Type B pancreatic cell (in vitro differentiated cells): ENCODE measurements at regions not wholly inside any gene's neighbourhood (a gene's known extent, or its start where the extent isn't known, plus 50 kb on each side); places are given as distances from the start of the nearest gene placed in this dataset.

ENCODE experiments used
- DNase-seq: peaks from one replicate; pipeline ENCODE4 v3.0.0; 2021; ENCODE audit warnings: mixed read lengths; ENCODE audit not compliant: unreplicated experiment; ENCODE audit errors: extremely low spot score
- H3K27ac Mint-ChIP-seq: 2 replicates; pipeline ENCODE4 v1.8.0; 2021; ENCODE audit warnings: mild to moderate bottlenecking, mixed read lengths
- H3K27me3 Mint-ChIP-seq: 2 replicates; pipeline ENCODE4 v1.8.0; 2021; ENCODE audit warnings: mixed read lengths
- H3K36me3 Mint-ChIP-seq: 2 replicates; pipeline ENCODE4 v1.8.0; 2021; ENCODE audit warnings: mixed read lengths
- H3K4me1 Mint-ChIP-seq: one replicate; pipeline ENCODE4 v1.8.0; 2021; ENCODE audit warnings: mixed read lengths; ENCODE audit not compliant: unreplicated experiment
- H3K4me3 Mint-ChIP-seq: 2 replicates; pipeline ENCODE4 v1.8.0; 2021; ENCODE audit warnings: mild to moderate bottlenecking, mixed read lengths
- H3K9me3 Mint-ChIP-seq: 2 replicates; pipeline ENCODE4 v1.8.0; 2021; ENCODE audit warnings: mixed read lengths
- TF ChIP-seq, protein P1 (sequence below): fragments of 200-600 bp; sonication (generic); conservative IDR thresholded peaks from 2 replicates; pipeline ENCODE4 v1.5.0; 2021; ENCODE audit warnings: antibody characterized with exemption, mild to moderate bottlenecking

DNA sequence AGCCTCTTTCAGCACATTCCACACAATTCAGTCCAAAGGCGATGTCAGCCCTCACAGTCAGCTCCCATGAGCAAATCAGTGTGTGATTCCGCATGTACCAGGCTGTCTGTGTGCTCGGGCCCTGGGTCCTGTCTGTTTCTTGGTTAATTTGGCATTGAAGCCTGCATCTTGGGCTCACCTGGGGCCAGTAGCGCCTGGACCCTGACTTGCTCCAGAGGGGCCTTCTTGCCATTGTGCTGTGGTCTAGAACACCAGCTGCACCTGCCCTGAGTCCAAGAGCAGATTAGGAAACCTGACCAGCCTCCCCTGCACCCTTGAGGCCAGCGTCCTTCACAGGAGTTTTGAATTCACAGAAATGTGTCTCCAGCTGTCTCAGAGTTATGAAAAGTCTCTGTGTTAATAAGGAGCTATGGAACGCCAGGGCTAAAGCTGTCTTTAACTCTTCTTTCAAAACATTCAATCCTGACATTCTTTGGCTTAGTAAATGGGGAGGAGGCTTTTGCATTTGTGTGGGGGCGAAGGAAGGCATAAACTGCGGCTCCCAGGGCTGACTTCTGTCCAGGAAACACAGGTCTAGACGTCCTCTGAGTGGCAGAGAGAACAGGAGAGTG is 102.2 kb downstream of the ARF6 start:
- no peak overlapping the region for H3K27ac Mint-ChIP-seq
- H3K36me3 Mint-ChIP-seq, result no peaks in the 10 kb centered on the region
- no peaks in the 10 kb centered on the region for H3K27me3 Mint-ChIP-seq
- H3K9me3 Mint-ChIP-seq, result no peaks in the 10 kb centered on the region
- H3K4me3 Mint-ChIP-seq, result no peak overlapping the region
- no peak for DNase-seq
- H3K4me1 Mint-ChIP-seq, result peaks cover 23% of the 10 kb centered on the region
- TF ChIP-seq, protein P1, sequence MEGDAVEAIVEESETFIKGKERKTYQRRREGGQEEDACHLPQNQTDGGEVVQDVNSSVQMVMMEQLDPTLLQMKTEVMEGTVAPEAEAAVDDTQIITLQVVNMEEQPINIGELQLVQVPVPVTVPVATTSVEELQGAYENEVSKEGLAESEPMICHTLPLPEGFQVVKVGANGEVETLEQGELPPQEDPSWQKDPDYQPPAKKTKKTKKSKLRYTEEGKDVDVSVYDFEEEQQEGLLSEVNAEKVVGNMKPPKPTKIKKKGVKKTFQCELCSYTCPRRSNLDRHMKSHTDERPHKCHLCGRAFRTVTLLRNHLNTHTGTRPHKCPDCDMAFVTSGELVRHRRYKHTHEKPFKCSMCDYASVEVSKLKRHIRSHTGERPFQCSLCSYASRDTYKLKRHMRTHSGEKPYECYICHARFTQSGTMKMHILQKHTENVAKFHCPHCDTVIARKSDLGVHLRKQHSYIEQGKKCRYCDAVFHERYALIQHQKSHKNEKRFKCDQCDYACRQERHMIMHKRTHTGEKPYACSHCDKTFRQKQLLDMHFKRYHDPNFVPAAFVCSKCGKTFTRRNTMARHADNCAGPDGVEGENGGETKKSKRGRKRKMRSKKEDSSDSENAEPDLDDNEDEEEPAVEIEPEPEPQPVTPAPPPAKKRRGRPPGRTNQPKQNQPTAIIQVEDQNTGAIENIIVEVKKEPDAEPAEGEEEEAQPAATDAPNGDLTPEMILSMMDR, result no peak

DNA sequence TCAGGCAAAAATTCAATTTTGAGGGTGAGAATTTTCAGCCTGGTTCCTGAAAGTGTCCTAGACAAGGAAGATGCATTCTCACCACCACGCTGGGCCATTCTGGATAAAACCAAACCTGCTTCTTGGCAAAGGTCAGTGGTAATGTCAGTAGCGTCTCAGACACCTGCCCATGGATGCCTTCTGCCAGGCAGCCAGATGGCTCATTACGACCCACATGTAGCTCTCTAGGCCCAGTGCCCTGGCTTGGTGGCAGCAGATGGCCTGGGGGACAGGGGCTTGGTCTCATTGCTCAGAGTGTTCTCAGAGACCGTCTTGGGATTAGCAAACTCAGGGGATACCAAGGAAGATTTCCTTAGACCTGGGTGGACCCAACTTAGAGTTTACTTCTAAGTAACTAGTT is 105.1 kb downstream of the ARF6 start:
- H3K4me1 Mint-ChIP-seq, result peaks cover 38% of the 10 kb centered on the region
- H3K27ac Mint-ChIP-seq, result peak overlapping the region; percentile 50
- no peaks in the 10 kb centered on the region for H3K36me3 Mint-ChIP-seq
- H3K27me3 Mint-ChIP-seq, result no peaks in the 10 kb centered on the region
- no peak for DNase-seq
- H3K4me3 Mint-ChIP-seq, result no peak overlapping the region
- TF ChIP-seq, protein P1, result no peak
- H3K9me3 Mint-ChIP-seq, result no peaks in the 10 kb centered on the region

DNA sequence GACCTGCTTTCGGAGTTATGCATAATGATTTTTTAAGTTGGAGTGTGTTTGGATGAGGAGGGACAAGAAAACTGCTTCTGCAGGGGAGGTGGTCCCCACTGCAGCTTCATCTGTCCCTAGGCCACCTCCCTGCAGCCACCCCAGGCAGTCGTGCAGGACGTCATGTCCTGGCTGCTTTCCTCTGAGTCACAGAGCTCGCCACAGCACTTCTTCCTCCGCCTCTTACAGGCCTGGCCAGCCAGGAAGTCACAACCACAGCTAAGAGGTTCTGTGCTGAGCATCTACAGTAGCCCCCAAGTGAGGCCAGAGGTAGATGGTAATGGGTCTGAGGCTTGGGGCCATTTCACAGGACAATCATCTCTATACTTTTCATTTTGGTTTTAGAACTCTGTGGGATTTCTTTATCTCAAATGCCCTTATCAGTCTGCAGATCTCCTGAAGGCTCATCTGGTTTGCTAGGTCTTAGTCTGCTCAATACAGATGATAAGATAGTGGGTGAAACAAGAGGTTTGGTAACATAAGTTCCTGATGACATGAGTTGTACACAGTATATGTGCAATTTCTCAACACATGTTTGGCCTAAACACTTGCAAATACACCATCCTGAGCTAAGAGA is 106.4 kb downstream of the ARF6 start:
- H3K4me1 Mint-ChIP-seq, result peaks cover 39% of the 10 kb centered on the region

DNA sequence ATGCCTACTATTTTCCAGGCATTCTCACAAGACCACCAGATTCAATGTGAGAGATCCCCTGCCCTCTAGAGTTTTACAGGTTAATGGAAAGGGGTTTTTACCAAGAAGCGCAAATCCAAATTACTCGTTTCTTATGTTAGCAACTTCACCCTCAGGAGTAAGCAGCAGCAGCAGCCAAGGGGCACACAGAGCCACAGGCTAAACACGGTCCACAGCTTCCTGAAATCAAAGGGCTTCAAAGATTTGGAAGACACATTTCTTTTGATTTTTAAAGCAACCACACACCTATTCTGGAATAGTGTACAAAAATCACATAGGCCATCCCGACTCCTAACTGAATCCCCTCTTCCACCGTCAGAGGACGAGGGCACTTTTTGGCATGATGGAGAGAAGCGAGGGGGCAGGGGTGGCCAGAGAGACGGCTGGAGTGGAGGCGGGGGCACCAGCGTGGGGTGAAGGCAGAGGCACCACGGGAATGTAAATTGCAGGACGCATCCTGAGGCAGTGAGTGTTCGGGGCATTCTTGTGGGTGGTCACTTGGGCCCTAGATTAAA is 107.0 kb downstream of the ARF6 start:
- peak overlapping the region; percentile 81 for H3K4me3 Mint-ChIP-seq
- no peaks in the 10 kb centered on the region for H3K9me3 Mint-ChIP-seq
- TF ChIP-seq, protein P1, result no peak
- H3K36me3 Mint-ChIP-seq, result no peaks in the 10 kb centered on the region
- H3K4me1 Mint-ChIP-seq, result peaks cover 43% of the 10 kb centered on the region
- H3K27me3 Mint-ChIP-seq, result no peaks in the 10 kb centered on the region
- peak overlapping the region; percentile 98 for H3K27ac Mint-ChIP-seq
- no peak for DNase-seq

More for the DNA sequence above, 106.4 kb downstream of the ARF6 start:
- no peaks in the 10 kb centered on the region for H3K9me3 Mint-ChIP-seq
- H3K4me3 Mint-ChIP-seq, result peak overlapping the region; percentile 81
- H3K36me3 Mint-ChIP-seq, result no peaks in the 10 kb centered on the region
- no peak for DNase-seq
- no peaks in the 10 kb centered on the region for H3K27me3 Mint-ChIP-seq
- TF ChIP-seq, protein P1, result no peak
- H3K27ac Mint-ChIP-seq, result peak overlapping the region; percentile 98

DNA sequence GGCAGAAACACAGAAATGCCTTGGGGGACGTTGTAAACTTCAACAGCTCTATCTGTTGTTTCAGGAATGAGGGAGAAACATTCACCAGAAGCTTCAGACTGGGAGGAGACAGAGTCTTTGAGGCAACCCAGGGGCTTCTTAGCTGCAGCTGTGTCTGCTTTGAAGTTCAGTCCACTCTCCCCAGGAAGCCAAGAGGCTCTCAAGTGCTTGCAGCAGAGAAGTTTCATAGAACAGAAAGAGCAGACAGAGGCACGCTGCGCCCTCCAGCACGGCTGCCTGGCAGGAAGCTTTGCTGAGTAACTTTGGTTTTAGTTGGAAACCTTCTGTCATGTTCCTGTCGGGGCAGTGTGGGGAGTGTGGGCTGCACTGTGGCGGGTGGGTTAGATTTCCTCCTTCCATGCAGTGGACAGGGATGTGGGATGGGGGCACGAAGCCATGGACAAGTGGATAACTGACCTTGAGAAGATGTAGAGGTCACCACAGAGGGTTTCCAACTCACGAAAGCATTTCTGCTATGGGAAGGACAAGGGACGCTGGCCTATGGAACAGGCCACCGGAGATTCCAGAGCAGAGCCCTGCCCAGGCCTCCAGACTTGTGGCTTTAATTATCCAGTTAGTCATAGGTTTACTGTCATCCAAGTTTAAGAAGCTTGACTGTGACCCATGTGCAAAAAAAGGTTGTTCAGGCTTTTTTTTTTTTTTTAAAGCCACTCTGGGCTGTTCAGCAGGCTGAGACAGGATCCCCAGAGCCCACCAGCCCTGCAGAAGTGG is 107.7 kb downstream of the ARF6 start:
- Mint-ChIP-seq H3K9me3 (no peaks in the 10 kb centered on the region), H3K27ac (peak overlapping the region; percentile 98), H3K36me3 (no peaks in the 10 kb centered on the region), H3K27me3 (no peaks in the 10 kb centered on the region), H3K4me3 (peak overlapping the region; percentile 81), H3K4me1 (peaks cover 48% of the 10 kb centered on the region)
- TF ChIP-seq, protein P1, result no peak
- DNase-seq, result no peak
